ENCODE measurements at regions not wholly inside any gene's neighbourhood (a gene's known extent, or its start where the extent isn't known, plus 50 kb on each side); places are given as distances from the start of the nearest gene placed in this dataset.

DNA sequence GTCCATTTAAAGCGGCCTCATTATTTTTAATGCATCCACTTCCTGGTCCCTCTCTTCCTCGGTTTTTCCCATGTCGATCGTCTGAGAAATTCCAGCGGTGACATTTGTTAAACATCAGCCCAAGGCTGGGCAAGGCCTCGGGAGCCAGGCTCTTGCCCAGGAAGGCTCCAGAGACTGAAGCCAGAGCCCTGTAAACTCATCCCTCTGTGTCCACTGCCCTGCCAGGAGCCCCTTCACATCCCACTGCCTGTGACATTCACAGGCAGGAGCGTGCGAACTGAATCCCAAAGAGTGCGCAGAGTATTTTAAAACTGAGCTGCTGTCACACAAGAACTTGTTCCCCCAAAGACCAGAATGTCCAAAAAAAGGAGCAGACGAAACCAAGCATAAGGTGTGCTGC is 56.5 kb upstream of the ANO1 start:
- ChIA-PET CTCF (interaction anchor here (0.6 kb wide), 1 partner anchor 16 kb away, joined by 4 read pairs; no protein-coding TSS in a partner anchor), POLR2A (ENCODE audit: low non-redundant PET) (no interaction called here)
- no peak overlapping the region for H3K27ac ChIP-seq
- TF ChIP-seq, protein P1, sequence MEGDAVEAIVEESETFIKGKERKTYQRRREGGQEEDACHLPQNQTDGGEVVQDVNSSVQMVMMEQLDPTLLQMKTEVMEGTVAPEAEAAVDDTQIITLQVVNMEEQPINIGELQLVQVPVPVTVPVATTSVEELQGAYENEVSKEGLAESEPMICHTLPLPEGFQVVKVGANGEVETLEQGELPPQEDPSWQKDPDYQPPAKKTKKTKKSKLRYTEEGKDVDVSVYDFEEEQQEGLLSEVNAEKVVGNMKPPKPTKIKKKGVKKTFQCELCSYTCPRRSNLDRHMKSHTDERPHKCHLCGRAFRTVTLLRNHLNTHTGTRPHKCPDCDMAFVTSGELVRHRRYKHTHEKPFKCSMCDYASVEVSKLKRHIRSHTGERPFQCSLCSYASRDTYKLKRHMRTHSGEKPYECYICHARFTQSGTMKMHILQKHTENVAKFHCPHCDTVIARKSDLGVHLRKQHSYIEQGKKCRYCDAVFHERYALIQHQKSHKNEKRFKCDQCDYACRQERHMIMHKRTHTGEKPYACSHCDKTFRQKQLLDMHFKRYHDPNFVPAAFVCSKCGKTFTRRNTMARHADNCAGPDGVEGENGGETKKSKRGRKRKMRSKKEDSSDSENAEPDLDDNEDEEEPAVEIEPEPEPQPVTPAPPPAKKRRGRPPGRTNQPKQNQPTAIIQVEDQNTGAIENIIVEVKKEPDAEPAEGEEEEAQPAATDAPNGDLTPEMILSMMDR (conservative IDR thresholded peaks at IDR 0.05; ENCODE audit: low read depth), result no peak
- DNase-seq (ENCODE audit: low spot score), result no peak

DNA sequence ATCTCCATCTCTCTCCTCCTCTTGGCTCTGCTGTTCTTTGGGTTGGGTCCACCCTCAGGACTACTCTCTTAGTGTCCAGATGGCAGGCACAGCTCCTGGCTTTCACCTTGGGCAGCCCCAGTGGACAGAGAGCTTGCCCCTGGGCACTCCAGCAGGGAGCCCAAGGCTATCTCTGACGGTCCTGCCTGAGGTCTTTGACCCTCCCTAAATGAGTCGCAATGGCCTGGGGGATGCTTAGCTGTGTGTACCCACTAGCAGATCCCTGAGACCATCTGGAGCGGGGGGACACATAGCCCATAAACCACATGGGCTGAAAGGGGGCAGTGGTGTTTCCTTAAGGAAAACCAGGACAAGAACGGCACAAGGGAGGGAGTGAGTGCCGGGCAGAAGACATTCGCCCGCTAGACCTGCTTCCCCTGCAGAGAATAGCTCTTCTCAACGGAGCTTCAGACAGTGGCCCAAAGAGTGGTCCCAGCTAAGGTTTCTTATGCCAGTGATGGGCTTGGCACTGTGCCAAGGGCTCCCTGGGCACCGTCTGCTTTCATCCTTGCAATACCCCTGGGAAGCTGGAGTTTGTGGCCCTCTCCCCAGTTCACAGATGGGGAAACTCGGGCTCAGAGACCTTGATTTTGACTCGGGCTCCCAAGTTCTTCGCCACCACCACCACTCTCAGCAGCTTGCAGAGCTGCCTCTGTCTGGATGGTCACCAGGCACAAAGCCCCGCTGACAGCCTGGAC is 53.9 kb upstream of the ANO1 start:
- TF ChIP-seq, protein P1 (conservative IDR thresholded peaks at IDR 0.05; ENCODE audit: low read depth), result no peak
- no peak overlapping the region for H3K27ac ChIP-seq
- CTCF ChIA-PET, result interaction anchor here (0.6 to 1.0 kb wide), 2 partner anchors 120 to 168 kb away, joined by 3 to 4 read pairs; no protein-coding TSS in a partner anchor
- DNase-seq (ENCODE audit: low spot score), result no peak
- POLR2A ChIA-PET (ENCODE audit: low non-redundant PET), result no interaction called here

DNA sequence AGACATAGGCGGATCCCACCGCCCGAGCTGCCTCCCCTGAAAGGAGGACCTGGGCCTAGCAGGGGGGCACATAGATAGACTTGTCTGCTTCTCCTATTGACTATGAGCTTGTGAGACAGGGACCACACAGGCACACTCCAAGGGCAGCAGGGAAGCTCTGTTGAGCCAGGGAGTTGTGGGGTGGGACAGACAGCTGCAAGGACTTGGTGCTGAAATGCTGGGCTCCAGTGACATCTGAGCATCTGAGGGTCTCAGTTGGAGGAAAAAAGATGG is 53.4 kb upstream of the ANO1 start:
- ChIA-PET CTCF (no interaction called here), POLR2A (ENCODE audit: low non-redundant PET) (no interaction called here)
- DNase-seq (ENCODE audit: low spot score), result no peak
- H3K27ac ChIP-seq, result no peak overlapping the region
- TF ChIP-seq, protein P1 (conservative IDR thresholded peaks at IDR 0.05; ENCODE audit: low read depth), result no peak

DNA sequence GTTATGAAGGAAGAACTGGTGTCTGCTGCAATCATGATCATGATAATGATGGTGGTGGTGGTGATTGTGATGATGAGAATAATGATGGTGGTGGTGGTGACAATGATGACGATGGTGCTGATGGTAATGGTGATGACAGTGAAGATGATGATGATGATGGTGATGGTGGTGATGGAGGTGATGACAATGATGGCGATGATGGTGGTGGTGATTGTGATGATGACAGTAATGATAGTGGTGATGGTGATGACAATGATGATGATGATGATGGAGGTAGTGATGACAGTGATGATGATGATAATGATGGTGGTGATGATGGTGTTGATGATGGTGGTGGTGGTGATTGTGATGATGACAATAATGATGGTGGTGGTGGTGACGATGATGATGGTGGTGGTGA is 52.8 kb upstream of the ANO1 start:
- H3K27ac ChIP-seq, result no peak overlapping the region
- DNase-seq (ENCODE audit: low spot score), result no peak
- POLR2A ChIA-PET (ENCODE audit: low non-redundant PET), result no interaction called here
- TF ChIP-seq, protein P1 (conservative IDR thresholded peaks at IDR 0.05; ENCODE audit: low read depth), result no peak
- CTCF ChIA-PET, result no interaction called here

DNA sequence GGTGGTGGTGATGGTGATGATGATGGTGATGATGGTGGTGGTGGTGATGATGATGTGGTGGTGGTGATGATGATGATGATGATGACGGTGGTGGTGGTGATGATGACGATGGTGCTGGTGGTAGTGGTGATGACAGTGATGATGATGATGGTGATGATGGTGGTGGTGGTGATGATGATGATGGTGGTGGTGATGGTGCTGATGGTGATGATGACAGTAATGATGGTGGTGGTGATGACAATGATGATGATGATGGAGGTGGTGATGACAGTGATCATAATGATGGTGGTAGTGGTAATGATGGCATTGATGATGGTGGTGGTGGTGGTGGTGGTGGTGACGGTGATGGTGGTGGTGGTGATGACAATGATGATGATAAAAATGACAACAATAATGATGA is 52.1 kb upstream of the ANO1 start:
- DNase-seq (ENCODE audit: low spot score), result no peak

DNA sequence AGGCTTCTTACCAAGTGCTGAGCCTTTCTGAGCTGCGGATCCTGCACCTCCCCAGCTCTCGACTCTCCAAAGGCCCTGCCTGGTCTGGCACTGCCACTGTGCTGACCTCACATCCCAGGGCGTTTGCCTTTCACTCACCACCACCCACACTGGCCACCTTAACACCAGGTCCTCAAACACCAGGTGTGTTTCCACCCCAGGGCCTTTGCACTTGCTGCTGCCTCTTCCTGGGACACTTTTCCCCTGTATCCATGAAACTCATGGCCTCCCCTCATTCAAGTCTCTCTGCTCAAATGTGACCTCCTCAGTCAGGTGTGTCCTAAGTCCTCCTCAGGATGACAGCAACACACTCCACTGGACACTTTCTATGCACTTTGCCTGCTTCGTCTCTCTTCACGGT is 51.4 kb upstream of the ANO1 start:
- H3K27ac ChIP-seq, result no peak overlapping the region
- no peak for DNase-seq (ENCODE audit: low spot score)
- CTCF ChIA-PET, result no interaction called here
- TF ChIP-seq, protein P1 (conservative IDR thresholded peaks at IDR 0.05; ENCODE audit: low read depth), result no peak
- POLR2A ChIA-PET (ENCODE audit: low non-redundant PET), result no interaction called here

More for the DNA sequence above, 52.1 kb upstream of the ANO1 start:
- TF ChIP-seq, protein P1 (conservative IDR thresholded peaks at IDR 0.05; ENCODE audit: low read depth), result no peak
- ChIA-PET POLR2A (ENCODE audit: low non-redundant PET) (no interaction called here), CTCF (no interaction called here)
- H3K27ac ChIP-seq, result no peak overlapping the region
